ENCODE measurements at regions not wholly inside any gene's neighbourhood (a gene's known extent, or its start where the extent isn't known, plus 50 kb on each side); places are given as distances from the start of the nearest gene placed in this dataset.
"Not testable (repeated sequence)": the region's sequence is repeated elsewhere in the genome, so short reads cannot be mapped to it uniquely, and the experiment has no call there.

DNA sequence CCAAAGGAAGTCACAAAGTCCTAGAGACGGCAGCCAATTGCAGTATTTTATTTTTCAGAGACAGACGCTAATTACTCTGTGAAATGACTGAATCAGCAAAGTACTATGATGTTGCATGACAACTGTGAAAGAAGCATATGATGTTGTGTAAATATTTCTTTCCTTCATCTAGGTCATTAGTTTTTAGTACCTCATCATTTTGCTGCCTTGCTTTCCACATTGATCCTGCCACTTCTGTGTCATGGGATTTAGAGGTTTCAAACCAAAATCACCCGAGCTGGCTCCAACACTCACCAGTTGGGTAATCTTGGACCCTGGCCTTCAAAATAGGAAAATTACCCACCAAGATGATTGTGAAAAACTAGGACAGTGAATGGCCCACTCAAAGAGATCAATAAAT is 585.2 kb downstream of the ACTL7B start:
- no peak for DNase-seq

- no peak for DNase-seq
Observed at GRCh38 chr9:108270051-108270450, 585.7 kb downstream of the ACTL7B start.

GRCh38 chr9:108269371-108269770 is 586.4 kb downstream of the ACTL7B start:
- peak; percentile 84 for DNase-seq

DNA sequence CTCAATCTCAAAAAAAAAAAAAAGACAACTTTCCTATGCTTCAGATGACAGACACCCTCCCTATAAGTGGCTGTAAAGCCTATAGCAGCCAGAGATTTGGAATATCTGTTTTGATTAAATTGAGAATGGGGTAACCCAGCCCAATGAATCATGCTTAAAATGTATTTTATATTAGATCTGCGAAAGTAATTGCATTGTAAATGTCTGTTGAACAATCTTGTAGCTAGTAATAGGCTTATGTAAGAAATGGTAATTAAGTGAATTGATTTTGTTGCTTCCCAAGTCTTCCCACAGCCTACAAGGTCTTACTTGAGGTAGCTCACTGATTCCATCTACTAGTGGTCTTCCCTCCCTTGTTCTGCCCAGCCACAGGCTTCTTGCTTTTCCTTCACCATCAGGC is 590.7 kb downstream of the ACTL7B start:
- DNase-seq: no peak

DNA sequence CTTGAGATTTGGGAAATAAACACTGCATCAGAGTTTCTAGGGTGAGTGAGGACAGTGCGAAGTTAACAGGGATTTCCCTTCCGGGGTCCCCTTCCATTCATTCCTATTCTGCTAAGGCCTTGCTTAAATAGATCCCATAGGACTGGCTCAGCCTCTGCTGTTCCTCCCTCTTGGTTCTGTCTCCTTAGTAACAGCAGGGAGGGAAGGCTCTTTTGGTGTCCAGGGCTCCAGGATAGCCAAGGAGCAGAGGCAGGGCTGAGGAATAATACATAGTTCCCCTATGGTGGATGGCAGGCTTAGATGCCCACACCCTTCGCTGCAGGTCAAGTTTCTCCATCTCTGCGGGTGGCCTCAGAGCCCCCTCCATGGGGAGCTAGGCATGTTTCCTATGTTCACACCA is 591.7 kb downstream of the ACTL7B start:
- DNase-seq: no peak

- DNase-seq: no peak
Observed at GRCh38 chr9:108262836-108263235, 593.0 kb downstream of the ACTL7B start.

DNA sequence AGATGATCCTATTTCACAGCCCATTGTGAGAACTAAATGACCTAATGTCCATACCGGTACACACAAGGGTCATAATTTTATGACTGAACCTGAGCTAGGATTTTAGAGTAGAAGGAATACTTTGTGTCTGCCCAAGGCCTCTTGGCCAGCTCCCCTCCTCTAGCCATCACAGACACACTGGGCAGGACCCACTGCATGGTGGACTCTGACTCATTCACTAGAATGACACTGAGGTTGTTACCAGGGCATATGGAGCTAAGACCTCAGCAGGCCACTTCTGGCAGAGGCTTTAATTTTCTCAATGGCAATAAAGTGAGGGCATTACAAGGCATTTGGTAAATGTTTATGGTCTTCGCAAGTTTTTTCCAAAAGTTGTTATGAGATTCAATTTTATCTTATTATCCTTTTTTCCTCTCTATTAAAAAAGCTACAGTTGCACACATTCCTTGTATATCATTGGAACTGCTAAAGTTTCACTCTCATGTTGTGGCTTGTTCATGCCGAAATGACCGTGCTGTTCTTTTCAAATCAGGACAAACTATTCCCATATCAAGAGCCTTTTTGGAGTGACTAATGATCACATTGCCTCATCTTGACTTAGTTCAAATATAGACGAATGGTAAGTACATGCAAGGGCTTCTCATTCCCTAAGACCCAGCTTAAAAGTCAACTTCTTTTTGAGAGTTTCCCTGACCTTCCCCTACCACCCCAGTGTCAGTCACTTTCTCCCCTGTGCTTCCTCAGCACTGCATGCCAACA is 595.7 kb downstream of the ACTL7B start:
- no peak for DNase-seq

GRCh38 chr9:108258640-108259039 is 597.1 kb downstream of the ACTL7B start:
- no peak for DNase-seq

DNA sequence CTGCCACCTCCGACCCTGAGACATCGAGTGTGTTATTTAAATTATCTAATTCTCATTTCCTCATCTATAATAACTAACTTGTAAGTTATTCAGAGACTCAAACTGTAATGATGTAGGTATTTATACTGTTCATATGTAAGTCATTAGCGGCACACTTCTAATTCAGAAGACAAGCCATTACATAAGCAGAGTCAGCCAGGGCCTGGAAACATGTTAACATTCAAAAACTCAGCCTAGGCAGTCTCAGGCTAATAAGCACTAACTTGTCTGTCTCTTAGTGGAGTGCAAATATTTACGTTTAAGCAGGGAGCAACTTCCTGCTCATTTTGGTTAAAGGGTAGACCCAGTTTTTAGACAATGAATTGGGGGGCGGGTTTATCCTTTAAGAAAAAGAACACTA is 598.4 kb downstream of the ACTL7B start:
- DNase-seq: no peak

DNA sequence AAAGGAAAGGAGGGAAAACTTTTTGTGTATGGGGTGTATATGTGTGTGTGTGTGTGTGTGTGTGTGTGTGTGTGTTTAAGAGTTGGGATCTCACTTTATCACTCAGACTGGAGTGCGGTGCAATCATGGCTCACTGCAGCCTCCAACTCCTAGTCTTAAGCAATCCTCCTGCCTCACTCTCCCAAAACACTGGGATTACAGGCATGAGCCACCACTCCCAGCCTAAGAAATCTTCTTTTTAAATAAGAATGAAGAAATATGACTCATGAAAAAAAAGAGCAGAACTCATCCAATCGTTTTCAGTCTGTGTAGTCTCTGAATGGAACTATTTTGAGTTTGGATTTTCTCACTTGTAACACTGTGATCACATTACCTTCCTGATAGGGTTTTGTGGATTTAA is 601.5 kb downstream of the ACTL7B start:
- DNase-seq: no peak

DNA sequence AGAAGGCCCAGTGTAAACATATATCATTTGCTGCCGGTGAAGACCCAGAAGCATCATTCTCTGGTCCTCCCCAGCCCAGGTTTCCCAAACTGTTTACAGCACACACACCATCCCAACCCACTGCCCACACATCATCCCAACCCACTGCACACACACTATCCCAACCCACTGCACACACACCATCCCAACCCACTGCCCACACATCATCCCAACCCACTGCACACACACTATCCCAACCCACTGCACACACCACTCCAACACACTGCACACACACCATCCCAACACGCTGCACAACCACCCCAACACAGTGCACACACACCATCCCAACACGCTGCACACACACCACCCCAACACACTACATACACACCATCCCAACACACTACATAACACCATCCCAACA is 608.4 kb downstream of the ACTL7B start:
- not testable (repeated sequence) for DNase-seq

- DNase-seq: no peak
Observed at GRCh38 chr9:108245901-108246300, 609.9 kb downstream of the ACTL7B start.

DNA sequence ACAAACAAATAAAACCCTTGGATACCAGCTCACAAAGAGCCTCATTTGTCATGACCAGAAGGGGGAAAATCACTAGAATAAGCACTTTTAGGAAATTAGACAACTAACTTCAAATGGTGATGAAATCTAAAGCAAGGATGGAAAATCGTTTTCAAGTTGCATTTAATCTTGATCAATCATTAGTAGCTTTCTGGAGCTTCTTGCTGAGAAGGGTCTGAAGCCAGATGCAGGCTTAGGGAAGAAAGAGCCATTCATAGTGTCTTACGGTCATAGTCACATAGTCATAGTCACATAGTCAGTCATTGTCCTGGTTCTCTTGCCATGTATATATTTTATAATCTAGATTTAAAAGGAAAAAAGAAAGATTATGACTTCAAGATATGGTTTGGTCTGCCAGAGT is 610.5 kb downstream of the ACTL7B start:
- no peak for DNase-seq

GRCh38 chr9:108244686-108245085 is 611.1 kb downstream of the ACTL7B start:
- DNase-seq: no peak

DNA sequence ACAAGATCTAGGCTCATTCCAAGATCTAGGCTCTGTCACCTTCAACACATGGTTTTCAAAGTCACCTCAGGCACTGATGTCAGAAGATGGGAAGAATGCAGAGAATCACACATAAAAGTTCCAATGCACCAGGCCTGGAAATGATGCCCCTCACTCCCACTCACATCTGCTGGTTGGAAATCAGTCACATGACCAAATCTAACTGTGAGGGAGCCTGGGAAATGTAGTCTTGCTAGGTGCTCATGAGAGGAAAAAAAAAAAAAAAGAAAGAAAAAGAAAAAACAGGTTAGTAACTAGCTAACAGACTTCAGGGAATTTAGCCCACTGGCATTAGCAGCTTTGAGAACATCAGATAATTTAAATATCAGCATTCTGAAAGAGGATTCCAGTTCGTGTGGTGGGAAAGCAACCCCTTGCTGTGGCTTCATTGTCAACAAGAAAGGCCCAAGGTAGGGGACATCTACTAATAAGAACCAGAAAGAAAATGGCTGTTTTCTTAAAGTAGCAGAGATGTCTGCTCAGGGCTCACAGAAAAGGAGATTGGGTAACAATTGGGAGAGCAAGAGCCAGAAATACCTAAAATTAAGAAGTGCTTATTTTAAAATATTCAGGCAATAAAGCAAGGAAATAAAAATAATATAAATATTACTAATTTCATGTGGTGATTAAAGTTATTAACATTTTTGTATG is 614.3 kb downstream of the ACTL7B start:
- DNase-seq: no peak

DNA sequence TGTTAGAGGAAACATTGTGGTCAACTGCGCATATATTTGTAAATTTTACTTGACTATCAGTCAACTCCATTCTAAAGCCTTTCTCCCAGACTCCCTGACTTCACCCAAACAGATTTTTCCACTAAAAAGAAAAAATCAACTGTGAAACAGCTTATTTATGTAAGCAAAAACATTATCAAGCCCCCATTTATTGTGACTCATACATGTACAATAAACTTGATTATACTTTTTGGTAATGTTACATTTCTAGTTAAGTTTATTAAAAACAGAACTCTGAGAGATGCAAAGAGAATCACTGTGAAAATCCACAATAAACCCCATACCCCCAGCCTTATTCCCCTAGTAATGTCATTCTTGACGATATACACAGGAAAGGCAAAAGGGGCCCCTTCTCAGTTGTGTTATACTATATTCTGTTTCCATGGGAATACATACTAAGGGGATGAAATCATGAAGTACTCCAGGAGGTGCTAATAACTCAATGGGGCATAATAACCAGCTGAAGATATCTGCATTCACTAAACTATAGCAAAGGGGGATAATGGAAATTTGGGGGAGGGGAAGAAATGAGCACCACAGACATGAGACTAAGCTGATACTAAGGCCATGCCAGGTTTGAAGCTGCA is 616.0 kb downstream of the ACTL7B start:
- no peak for DNase-seq

GRCh38 chr9:108235609-108236008 is 620.2 kb downstream of the ACTL7B start:
- DNase-seq: no peak

DNA sequence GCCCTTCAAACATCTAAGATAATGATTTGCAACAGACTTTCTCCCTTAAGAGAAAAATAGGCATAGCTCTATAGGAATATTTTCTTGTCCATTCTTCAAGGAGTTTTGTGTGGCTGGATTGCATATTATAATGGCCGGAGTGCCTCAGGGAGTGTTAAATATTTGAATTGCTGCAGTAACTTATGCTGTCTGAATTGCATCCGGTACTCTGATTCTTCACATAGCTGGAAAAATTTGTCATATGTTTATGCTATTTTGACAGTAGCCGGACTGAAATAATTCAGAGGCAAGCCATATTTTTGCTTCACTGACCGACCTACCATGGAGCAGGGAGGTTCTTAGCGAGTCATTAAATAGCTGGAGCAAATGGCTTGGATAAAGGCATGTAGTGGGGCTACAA is 621.0 kb downstream of the ACTL7B start:
- no peak for DNase-seq

DNA sequence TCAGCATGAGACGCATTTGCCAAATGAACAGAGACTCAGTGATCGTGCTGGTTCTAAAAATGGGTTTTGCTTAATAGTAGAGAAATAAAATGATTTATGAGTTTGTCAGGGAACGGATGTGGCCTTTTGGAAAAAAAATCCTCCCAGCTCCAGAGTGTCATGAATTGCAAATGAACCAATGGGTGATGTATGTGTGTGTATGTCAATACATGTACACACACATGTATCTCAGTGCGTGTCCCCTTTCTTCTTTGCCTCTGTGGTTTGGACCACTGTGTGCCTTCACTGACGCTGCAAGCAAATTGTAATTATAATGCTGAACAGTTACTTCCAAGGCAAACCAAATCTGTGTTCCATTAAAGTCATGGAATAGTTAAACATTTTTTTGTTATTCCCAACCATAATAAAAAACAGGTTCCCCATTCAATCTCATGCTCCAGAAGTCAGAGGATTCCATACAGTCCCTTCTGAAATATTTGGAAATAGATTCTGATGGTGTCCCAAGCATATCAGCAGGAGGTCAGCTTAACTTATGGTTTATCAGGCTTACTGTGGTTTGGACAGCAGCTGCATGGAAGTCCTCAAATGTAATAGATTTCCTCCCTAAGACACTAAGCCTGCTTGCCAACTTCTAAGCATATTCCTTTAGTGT is 630.5 kb downstream of the ACTL7B start:
- peak; percentile 15 for DNase-seq

GRCh38 chr9:108224716-108225115 is 631.1 kb downstream of the ACTL7B start:
- DNase-seq: no peak

- DNase-seq: no peak
Observed at GRCh38 chr9:108219664-108220063, 636.1 kb downstream of the ACTL7B start.

DNA sequence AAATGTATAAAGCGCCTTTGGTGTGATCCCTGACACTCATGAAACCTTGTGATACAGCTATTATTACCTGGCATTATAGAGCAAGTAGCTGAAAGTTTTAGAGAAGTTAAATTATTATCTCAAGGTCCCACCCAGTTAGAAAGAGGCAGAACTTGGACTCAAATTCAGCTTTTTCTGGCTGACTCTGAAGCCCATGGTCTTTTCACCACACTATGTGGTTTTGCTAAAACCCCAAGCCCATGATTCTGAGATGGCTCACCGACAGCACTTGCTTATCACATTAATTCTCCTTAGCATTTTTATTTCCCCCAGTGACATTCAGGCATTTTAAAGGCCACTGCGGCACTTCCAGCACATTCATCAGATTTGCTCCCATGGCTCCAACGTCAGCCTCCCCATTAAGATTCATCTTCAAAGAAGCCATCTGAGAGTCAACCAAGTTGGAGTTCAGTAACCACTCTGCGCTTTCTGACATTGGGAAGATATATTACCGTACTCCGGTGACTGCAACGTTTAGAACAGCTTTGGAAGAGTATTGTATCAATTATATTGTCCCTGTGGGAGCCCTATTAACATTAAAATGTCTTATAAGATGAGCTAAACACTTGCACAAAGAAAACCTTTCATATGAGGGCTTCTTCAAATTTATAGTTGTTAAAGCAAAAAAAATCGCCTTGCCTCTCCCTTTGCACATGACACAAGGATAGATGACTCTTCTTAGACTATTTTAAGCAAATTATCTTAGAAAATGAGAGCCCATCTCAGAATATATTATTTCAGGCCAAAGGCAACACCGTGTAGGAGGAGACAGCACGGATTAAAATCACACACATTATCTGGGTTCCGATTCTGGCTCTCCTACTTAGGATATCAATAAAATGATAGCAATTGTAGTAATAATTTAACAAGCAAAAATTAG is 638.1 kb downstream of the ACTL7B start:
- no peak for DNase-seq

GRCh38 chr9:108213511-108213910 is 642.3 kb downstream of the ACTL7B start:
- DNase-seq: peak; percentile 79
